GM21515 (cell line): ENCODE measurements at regions not wholly inside any gene's neighbourhood (a gene's known extent, or its start where the extent isn't known, plus 50 kb on each side); places are given as distances from the start of the nearest gene placed in this dataset.

Experiments
- ATAC-seq: cut with Tn5 transposase; IDR thresholded peaks from one replicate; pipeline ENCODE4 v1.9.1; 2021; ENCODE audit not compliant: unreplicated experiment

DNA sequence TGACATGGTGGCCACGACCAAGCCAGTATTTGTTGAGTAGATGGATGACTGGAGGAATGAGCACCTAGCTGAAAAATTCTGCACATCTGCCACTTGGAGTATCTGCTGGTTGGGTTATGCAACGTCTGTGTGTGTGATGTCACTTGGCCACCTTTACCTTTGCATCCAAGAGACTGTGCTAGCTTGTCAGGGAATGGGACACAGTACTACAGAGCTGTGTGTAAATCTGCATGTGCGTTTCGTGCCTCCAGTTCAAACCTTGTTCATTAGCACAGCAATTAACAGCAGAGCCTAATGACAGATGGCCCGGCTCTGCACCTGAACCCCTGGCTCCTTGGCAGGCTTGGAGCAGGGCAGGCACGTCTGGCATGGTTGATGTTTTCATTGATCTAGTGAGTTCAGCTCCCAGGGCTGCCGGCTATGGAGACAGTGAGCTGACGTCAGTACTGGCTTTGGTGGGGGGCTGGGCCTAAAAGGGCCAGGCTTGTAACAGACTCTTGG is 188.4 kb upstream of the NAV2 start:
- ATAC-seq, result no peak

DNA sequence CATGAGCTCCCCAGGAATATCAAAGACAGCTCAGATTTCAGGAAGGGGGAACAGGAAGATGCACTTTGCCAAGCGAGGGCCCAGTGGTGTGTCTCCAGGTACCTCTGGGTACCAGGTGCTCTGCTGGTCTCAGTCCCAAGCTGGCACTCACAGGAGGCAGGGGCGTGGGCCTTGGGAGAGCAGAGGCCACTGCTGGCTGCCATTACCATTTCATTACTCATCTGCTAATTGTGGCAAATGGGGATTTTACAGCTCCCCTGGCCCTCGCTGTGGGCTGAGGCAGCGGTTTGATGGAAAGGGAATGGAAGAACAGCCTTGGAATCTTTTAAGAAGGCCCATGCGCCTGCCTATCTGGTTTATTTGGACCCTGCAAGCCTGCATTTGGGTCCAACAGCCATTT is 192.0 kb upstream of the NAV2 start:
- ATAC-seq, result no peak

DNA sequence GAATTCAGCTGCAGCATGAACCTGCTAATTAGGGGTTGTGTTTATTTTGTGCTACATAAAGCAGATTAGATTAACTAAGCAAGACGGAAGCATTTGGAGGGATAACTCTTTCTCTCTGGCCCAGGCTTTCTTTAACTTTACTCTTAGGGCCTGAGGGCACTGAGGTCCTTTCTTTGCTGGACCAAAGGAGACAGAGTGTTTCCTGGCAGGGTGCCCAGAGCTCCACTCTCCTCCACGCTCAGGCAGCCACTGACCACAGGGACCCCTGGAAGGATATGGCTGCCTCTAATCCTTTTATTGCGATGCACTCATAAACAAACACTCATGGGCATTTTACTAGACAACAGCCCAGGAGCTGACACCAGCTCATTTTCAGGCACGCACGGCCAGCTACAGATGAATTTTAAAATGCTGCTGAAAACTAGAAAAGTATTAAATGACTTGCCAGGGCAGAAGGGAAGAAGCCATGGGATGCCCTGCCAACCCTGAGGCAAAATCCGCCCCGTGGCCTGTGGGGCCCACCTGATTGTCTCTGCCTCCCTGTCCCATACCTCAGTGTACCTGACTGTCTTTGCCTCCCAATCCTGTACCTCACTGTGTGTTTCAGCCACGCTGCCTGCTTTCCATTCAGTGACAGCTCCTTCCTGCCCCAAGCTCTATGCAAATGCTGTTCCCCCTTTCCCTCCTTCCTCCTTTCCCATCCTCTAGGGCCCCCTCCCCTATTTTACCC is 192.6 kb upstream of the NAV2 start:
- no peak for ATAC-seq

DNA sequence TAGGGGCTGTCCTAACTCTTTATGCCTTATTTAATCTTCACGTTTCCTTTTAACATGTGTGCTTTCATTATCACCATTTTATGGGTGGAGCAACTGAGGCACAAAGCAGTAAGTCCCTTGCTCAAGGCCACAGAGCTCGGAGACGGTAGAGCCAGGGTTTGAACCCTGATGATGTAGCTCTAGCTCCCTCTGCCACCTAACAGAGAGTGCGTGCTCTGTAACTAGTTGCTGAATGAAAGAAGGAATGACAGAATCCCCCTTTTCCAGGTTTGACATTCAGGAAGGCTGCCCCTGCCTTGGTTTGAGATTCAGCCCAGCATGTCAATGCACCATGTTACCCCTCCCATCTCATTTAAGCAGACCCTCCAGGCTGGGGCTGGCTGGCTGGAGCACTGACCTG is 193.3 kb upstream of the NAV2 start:
- no peak for ATAC-seq

DNA sequence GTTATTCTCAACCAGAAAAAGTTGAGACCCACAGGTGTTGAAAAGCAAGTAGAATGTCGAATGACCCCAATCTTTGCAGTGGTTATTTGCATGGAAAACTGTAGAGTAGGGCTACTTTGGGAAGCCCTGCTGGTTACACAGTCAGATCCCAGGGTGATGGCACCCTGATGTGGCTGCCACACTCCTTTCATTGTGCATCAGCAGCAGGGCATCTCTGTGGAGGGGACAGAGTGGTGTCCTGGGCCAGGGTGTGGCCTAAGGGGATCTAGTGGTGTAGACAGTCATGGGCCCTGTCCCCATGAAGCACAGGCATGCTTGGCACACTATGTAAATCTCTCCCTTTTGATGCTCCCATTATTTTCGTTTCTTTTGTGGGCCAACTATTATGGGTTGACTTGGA is 199.4 kb upstream of the NAV2 start:
- ATAC-seq, result no peak

DNA sequence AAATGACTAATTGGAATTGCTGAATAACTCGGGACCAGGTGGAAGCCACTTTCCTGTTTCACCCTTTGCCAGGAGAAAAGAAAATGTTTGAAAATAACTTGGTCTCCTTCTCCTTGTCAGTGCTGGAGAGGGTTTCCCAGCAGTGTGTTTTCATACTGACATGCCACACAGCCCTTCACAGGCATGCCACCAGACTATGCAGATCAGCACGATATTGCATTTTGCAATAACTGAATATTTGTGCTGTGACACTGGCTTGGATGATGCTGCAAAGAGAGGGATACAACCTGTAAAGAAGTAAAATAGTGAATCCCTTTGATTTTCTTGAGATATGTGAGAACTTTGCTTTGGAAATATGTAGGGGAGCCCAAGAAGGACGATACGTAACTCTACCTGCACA is 200.0 kb upstream of the NAV2 start:
- no peak for ATAC-seq

DNA sequence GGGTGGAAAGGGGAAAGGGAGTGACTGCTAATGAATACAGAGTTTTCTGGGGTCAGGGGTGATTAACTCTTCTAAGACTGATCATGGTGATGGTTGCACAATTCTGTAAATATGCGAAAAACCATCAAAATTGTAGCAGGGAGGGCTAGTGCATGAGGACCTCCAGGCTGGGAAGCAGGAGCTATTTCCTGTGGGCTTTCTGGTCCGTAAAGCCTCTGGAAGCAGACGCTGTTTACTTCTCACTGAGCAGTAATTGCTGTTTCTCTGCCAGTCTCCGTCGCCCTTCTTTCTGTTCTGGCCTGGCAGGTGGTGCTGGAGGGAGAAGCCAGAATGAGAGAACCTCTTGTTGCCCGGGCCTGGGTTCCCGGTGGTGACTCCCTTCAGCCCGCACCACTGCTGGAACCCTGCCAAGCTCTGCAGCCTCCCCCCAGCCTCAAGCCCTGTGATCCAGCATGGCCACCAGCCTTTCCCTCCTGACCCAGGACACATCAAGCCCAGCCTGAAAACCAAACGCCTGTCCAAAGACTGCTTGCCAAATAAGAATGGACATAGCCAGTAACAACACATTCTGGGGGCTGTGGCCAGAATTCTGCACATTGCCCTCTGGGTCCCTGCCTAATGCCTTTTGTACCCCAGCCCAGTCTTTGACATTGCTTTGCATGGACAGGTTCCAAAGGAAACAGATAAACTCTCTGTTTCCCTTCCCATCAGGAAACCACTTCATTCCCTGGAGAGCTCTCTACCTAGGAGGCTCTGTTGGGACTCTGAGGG is 201.0 kb upstream of the NAV2 start:
- ATAC-seq, result no peak

DNA sequence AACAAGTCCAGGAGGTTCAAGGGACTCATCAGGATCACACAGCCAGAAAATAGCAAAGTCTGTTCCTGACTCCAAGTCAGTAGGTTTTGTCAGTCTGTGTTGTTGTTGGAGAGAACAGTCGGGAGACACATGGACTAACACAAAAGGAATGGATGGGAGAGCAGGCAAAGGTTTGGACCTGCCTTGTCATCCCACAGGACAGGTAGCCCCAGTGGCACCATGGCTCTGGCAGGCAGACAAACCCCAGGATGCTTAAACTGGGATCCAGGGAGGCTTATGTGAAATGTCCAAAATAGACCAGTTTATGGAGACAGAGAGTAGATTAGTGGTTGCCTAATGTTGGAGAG is 201.6 kb upstream of the NAV2 start:
- no peak for ATAC-seq

DNA sequence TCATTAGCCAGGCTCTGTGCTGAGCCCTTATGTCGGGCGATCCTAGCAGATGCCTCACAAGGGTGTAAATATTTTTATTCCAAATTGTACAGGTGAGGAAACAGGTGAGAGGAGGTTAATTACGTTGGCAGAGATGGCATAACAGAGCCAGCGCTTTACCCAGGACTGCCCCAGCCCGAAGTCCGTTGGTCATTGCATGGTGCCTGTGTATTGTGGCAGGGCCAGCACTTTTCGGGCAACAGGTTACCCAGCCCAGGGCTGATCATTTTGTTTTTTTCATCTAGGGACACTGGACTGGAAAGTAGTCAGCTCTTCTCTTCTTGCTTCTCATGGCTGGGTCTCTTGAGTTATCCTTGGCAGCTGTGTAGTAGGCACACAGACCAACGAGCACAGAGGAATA is 202.2 kb upstream of the NAV2 start:
- no peak for ATAC-seq

DNA sequence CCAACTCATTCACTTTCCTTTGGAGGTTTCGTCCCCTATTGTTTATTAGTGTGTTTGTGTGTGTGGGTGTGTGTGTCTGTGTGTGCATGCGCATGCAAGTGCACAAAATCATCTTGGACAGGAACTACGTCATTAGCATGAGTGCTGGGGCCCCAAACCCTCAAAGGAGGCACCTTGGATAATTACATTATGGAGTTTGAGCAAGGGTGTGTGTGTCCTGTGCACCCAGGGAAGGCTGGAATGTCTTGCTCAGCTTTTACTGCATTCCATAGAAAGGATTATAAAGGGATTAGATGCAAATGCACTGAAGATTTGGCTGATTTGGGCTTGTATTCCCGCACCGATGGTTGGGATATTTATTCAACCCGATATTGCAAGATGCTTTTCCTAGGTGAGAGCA is 203.4 kb upstream of the NAV2 start:
- ATAC-seq, result no peak

DNA sequence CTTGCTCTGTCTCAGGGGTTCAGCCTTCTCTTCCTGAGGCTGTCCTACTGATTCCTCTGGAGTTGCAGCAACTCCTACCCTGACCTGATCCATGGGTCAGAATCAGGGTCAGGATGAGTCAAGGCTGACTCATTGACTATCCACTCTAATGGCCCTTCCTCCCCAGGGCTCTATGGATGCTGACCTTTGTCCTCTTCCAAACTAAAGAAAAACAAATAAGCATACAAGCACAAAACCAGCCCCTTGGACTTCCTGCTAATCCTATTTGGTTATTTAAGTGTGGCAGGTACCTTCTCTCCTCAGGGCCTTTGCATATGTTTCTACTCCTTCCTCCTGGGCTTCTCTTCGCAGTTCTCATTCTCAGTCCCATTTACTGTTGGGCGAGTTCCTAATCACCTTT is 204.5 kb upstream of the NAV2 start:
- no peak for ATAC-seq

DNA sequence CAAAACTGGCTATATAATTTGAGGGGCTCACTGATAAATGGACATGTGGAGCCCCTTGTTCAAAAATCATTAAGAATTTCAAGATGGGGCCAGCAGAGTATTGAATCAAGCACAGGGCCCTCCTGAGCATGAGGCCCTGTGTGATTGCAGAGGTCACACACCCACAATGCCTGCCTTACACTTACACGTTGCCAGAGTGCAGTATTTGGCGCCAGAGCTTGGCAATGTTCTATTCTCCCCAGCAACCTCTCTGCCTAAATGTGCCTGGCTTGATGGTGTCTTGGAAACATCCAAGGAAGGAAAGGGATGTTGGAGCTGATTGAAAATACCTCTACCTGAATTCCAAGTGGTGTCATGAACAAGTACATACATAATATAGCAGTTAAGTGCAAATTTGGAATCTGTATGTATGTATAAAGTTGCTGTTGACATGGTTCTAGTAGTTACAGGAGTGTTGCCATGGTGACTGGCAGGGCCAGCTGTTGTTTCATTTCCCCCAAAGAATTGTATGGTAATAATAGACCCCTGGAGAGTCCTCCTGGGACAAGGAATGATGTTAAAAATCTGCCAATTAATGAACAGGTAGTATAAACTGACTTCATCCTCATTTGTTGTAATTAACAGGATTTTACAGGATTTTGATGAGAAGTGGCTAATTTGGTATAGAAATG is 205.7 kb upstream of the NAV2 start:
- no peak for ATAC-seq

DNA sequence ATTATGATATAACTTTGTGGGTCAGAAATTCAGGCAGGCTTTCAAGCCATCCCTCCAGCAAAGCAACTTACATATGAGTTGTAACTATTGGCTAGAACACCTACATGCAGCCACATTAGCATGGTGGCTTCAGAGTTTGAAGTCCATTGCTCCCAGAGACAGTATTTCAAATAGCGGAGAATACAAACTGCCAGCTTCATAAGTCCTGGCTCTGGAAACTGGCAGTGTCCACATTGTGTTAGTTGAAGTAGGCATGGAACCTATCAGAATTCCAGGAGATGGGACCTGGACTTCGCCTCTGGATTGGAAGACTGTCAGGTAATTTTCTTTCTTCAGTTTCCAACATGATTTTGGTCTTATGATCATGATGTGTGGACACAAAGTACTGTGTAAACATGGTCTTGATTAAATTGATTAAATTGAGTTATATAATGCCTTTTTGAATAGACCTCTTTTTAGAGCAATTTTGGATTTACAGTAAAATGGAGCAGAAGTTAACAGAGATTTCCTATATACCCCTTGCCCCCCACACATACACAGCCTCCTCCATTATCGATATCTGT is 209.9 kb upstream of the NAV2 start:
- no peak for ATAC-seq

DNA sequence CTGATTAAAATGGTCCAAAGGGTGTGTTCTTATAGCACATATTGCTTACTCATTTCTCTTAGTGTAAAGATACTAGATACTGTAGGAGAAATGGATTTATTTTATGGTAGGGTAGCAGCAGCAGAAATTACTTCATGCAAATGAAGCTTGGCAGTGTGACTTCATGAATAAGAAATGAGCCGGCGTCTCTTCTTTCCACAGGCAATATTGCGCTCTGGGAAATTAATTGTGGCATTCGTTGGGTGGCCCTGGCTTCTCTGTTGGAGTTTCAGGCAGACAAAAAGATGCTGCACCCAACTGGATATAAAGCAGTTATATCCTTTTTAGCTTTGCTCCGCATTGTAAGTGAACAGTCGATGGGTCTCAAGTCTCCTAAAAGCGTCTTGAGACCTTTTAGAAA is 211.0 kb upstream of the NAV2 start:
- no peak for ATAC-seq

DNA sequence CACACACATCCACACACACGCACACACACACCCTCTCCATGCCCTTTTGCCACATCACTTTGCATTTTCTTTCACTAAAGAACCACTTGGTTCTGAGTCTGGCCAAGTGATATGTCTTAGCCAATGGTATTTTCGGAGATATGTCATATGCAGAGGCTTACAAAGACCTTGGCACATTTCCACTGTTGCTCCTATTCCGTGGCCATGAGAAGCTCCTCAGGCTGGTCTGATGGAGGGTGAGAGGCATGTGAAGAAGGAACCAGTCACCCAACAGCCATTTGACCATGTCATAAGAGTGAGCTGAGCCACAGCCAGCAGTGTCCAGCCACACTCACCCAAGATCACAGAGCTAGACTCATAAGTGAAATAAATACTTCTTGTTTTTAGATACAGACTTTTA is 212.6 kb upstream of the NAV2 start:
- no peak for ATAC-seq

DNA sequence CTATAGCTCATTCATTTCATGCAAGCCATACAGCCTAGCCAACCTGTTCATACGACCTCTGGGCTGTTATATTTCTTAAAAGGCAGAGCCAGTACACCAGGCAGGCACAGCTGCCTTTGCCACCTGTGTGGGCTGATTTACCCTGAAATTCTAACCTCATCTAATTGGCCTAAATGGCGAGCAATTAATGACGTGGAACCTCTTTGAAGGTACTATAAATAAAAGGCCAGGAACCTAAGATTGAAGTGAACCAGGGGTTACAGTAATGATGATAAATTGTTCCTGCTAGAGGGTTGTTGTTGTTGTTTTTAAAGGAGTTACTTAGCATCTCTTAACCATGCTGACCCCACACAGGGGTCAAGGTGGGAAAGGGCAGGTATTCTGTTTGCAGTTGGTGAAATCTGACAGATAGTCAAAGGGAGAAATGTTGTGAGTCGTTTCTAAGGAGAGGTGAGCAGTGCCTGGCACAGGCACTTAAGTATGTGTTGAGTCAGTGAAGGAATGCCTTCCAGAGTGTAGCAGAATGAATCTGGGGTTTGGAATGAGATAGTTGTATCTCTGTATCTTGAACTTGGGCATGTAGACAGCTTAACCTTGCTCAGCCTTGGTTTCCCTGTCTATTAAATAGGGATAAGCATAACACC is 213.5 kb upstream of the NAV2 start:
- no peak for ATAC-seq

DNA sequence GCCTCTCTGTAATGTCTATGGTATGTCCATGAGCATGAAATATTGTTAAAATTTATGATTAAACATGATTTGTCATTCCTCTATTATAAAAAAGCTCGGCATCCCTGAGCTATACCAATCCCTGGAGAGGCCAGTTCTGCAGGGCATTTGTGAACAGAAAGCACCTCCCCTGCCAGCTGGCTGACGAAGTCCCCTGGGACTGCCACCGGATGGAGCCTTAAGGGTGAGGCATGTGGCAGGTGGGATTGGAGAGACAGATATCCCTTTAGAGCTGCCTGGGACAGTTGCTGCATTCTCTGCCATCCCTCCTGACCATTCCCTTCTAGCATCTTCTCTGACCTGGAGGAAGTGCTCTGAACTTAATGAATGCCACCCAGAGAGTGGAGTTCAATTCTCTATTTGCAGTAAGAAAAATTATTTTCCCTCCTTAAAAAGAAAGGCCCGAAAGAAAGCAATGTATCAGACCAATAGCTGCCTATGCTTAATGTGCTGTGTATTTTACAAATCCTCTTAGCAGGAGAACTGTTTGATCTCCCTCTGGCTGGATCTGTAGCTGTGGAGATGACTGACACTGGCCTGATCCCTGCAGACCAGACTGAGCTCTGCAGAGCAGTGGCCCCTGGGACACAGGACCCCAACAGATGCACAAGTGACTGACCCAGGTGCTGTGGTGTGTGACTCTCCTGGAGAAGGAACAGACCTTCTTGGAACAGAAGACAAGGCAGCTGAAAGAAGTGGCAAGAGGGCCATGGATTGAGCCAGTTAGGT is 219.0 kb upstream of the NAV2 start:
- no peak for ATAC-seq

DNA sequence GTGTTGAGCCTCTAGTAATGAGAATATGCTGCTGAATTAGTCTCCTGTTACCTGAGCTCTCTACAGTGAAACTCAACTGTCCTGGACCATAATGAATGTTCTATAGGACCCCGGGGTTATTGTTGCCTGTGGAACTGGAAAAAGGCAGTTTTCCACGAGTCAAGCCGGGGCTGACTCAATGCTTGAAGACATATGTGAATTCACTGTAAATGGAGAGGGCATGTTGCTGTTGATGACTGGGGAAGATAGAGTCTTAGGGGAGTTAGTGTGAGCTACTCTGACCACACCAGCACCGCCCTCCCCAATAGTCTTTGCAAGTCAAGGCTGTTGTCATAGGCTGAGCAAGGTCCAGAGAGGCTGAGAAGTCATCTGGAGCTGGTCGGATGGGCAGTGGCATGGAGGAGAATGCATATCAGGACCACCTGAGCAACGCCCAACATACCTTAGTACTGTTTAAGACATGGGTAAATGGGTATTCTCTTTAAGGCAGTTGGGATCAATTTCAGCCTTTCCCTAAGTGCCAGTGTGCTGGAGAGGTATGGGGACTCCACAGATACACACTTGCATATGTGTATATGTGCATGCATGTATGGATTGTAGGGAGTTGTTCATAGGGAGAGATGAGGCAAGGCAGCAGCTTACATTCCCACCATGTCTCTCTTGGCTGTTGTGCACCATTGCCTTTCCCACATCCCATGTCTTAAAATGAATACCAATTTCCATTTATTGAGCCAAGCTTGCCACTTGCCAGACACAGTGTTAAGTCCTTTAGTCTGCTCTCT is 230.1 kb upstream of the NAV2 start:
- ATAC-seq, result no peak

DNA sequence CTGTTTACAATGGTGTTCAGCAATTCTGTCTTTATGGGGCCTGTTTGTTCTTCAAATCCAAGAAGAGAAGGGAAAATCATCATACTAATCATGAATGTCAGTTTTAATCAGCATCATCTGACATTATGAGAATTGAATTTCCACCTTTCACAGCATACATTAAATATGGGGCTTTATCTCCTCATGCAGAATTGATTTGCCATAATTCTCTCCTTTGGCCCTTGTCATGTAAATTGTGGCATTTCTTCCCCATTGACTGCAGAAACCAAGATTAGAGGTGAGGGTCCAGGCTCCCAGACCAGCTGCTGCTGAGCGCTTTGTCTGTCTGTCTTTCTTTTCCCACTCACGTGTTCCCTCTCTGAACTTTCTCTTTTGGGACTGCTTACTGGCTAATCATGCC is 232.1 kb upstream of the NAV2 start:
- no peak for ATAC-seq

DNA sequence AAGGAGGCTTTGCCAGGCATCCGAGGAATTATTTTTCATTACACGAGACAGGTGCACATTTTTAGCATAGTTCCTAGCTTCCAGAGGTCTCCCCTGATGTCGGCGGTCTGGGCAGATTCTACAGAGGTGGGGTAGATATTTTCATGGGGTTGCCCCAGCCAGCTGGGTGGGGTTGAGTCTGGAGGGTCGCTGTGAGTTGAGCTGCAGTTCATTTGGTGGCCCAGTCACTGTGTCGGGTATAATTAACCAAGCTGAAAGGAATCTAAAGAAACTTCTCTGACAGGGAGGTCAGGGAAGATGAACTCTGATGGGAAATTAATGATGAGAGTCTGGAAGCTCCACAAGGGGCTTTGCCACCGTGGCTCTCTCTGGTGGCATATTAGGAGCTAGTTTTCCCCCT is 233.7 kb upstream of the NAV2 start:
- no peak for ATAC-seq
